GM21737 (cell line): ENCODE measurements at regions not wholly inside any gene's neighbourhood (a gene's known extent, or its start where the extent isn't known, plus 50 kb on each side); places are given as distances from the start of the nearest gene placed in this dataset.

Experiments used
- ATAC-seq: cut with Tn5 transposase; IDR thresholded peaks from one replicate; pipeline ENCODE4 v1.9.1; 2021; ENCODE audit warnings: mild to moderate bottlenecking, moderate library complexity; ENCODE audit not compliant: unreplicated experiment

- no peak for ATAC-seq
These were observed 869.0 kb downstream of the SH3BGRL start for GRCh38 chrX:82070948-82071347.

- ATAC-seq, result no peak
These were observed 879.1 kb downstream of the SH3BGRL start for GRCh38 chrX:82081027-82081426.

- ATAC-seq, result no peak
These were observed 885.8 kb downstream of the SH3BGRL start for GRCh38 chrX:82087699-82088098.

- no peak for ATAC-seq
These were observed 890.4 kb downstream of the SH3BGRL start for GRCh38 chrX:82092307-82092706.

GRCh38 chrX:82125103-82125502 lies 923.2 kb downstream of the SH3BGRL start:
- no peak for ATAC-seq

- ATAC-seq, result peak; percentile 85
These were observed 925.6 kb downstream of the SH3BGRL start for GRCh38 chrX:82127228-82128123.

- ATAC-seq, result no peak
These were observed 932.5 kb downstream of the SH3BGRL start for GRCh38 chrX:82134378-82134777.

- ATAC-seq, result no peak
These were observed 940.0 kb downstream of the SH3BGRL start for GRCh38 chrX:82141942-82142341.

GRCh38 chrX:82161195-82161594 lies 959.3 kb downstream of the SH3BGRL start:
- ATAC-seq, result no peak

- ATAC-seq, result no peak
These were observed 961.8 kb downstream of the SH3BGRL start for GRCh38 chrX:82163701-82164100.

GRCh38 chrX:82196866-82197265 lies 995.0 kb downstream of the SH3BGRL start:
- ATAC-seq, result no peak

GRCh38 chrX:82208975-82209374 lies 1007.1 kb downstream of the SH3BGRL start:
- ATAC-seq, result no peak

- ATAC-seq, result no peak
These were observed 1016.5 kb downstream of the SH3BGRL start for GRCh38 chrX:82218361-82218760.

- no peak for ATAC-seq
These were observed 1017.2 kb downstream of the SH3BGRL start for GRCh38 chrX:82219129-82219528.

GRCh38 chrX:82224961-82225360 lies 1023.1 kb downstream of the SH3BGRL start:
- no peak for ATAC-seq

GRCh38 chrX:82230013-82230412 lies 1028.1 kb downstream of the SH3BGRL start:
- ATAC-seq, result no peak

GRCh38 chrX:82232679-82233078 lies 1030.8 kb downstream of the SH3BGRL start:
- ATAC-seq, result no peak

- ATAC-seq, result no peak
These were observed 1035.4 kb downstream of the SH3BGRL start for GRCh38 chrX:82237328-82237727.
